HCT116 (cell line): ENCODE measurements at regions not wholly inside any gene's neighbourhood (a gene's known extent, or its start where the extent isn't known, plus 50 kb on each side); places are given as distances from the start of the nearest gene placed in this dataset.

Source experiments
- ATAC-seq: fragments of 200-7000 bp; cut with Tn5 transposase; 2 replicates; pipeline ENCODE4 v1.9.1; 2020; ENCODE audit warnings: mild to moderate bottlenecking, moderate library complexity
- BruUV-seq: library from RNA; stranded (reverse); fragments of 400-500 nt; replicated peaks from 2 replicates; lab custom pipeline; 2021; lab: Mats Ljungman, UMichigan
- CTCF ChIA-PET: fragments of 300-600 bp; sonication (Branson Sonifier 250); formaldehyde crosslinking; loops from one replicate; lab custom pipeline; 2021; ENCODE audit warnings: antibody characterized with exemption; lab: Charles Lee
- POLR2A ChIA-PET: fragments of 300-600, 350-600 bp; sonication (Branson Sonifier 250); formaldehyde crosslinking; loops from one replicate; lab custom pipeline; 2021; ENCODE audit warnings: antibody characterized with exemption; lab: Charles Lee
- RAD21 ChIA-PET, 2 experiments: fragments of 300-600 bp; sonication (Branson Sonifier 250); formaldehyde crosslinking; loops; one replicate each; lab custom pipeline; 2023; ENCODE audit warnings: low total read pairs in 2 of 2; ENCODE audit not compliant: uncharacterized antibody in 2 of 2, unreplicated experiment in 2 of 2, low non-redundant PET in 1 of 2; lab: Charles Lee
- DNase-seq: peaks from one replicate; pipeline ENCODE4 v3.0.0-alpha.2; 2010; ENCODE audit warnings: low read depth, low spot score
- H2AFZ ChIP-seq: fragments of 200-600 bp; shearing (Covaris generic), sonication (generic); 2 replicates; pipeline ENCODE4 v1.6.1; 2017; ENCODE audit warnings: low read depth, mixed run types, mixed read lengths, antibody characterized with exemption, low read length; ENCODE audit not compliant: poor library complexity, severe bottlenecking
- H3K27ac ChIP-seq: 2 replicates; pipeline ENCODE4 v1.5.1; 2012; ENCODE audit warnings: low read depth, low read length
- H3K27me3 ChIP-seq: fragments of 200-600 bp; sonication (generic); 2 replicates; pipeline ENCODE4 v1.6.1; 2016; ENCODE audit warnings: mixed run types, low read length, mixed read lengths; ENCODE audit not compliant: insufficient read depth
- H3K36me3 ChIP-seq, 2 experiments: fragments of 200-500 bp in 1 of 2; fragments of 200-600 bp in 1 of 2; sonication (Bioruptor generic) in 1 of 2; sonication (generic) in 1 of 2; 2 replicates each; pipeline versions ENCODE4 v1.5.1 to v1.6.1; 2014 to 2016; ENCODE audit warnings: low read length in 2 of 2, inconsistent platforms in 1 of 2, mixed read lengths in 1 of 2, mixed run types in 1 of 2; ENCODE audit not compliant: insufficient read depth in 2 of 2, control insufficient read depth in 1 of 2
- H3K4me1 ChIP-seq, 2 experiments: fragments of 200-600 bp in 1 of 2; sonication (generic) in 1 of 2; 2 replicates each; pipeline versions ENCODE4 v1.5.1 to v1.6.1; 2012 to 2017; ENCODE audit warnings: low read length in 2 of 2, inconsistent platforms in 1 of 2, mild to moderate bottlenecking in 1 of 2, mixed read lengths in 1 of 2, mixed run types in 1 of 2, moderate library complexity in 1 of 2; ENCODE audit not compliant: insufficient read depth in 2 of 2, control insufficient read depth in 1 of 2
- H3K4me2 ChIP-seq: fragments of 200-600 bp; sonication (generic); 2 replicates; pipeline ENCODE4 v1.6.1; 2017; ENCODE audit warnings: mixed run types, low read length, mixed read lengths
- H3K4me3 ChIP-seq, 2 experiments: fragments of 200-600 bp in 1 of 2; sonication (generic) in 1 of 2; replicated peaks in 1 of 2; 2 replicates each; pipeline ENCODE4 v1.5.1; 2011 to 2016; ENCODE audit warnings: low read length in 2 of 2, control low read depth in 1 of 2, low read depth in 1 of 2, mild to moderate bottlenecking in 1 of 2, mixed read lengths in 1 of 2, mixed run types in 1 of 2
- H3K79me2 ChIP-seq: fragments of 200-600 bp; sonication (generic); 2 replicates; pipeline ENCODE4 v1.6.1; 2017; ENCODE audit warnings: mild to moderate bottlenecking, mixed run types, low read length, moderate library complexity, mixed read lengths; ENCODE audit not compliant: insufficient read depth
- H3K9ac ChIP-seq: fragments of 200-600 bp; sonication (generic); 2 replicates; pipeline ENCODE4 v1.6.1; 2016; ENCODE audit warnings: low read length, mixed read lengths
- H3K9me2 ChIP-seq: fragments of 200-600 bp; sonication (generic), shearing (Covaris generic); 2 replicates; pipeline ENCODE4 v1.6.1; 2017; ENCODE audit warnings: mixed run types, mild to moderate bottlenecking, moderate library complexity; ENCODE audit not compliant: insufficient read depth
- H3K9me3 ChIP-seq, 2 experiments: fragments of 200-500 bp in 1 of 2; fragments of 200-600 bp in 1 of 2; sonication (Bioruptor generic) in 1 of 2; sonication (generic) in 1 of 2; 2 replicates each; pipeline ENCODE4 v1.6.1; 2014 to 2017; ENCODE audit warnings: low read length in 2 of 2, mixed read lengths in 2 of 2, inconsistent platforms in 1 of 2, low read depth in 1 of 2, mild to moderate bottlenecking in 1 of 2, mixed run types in 1 of 2, moderate library complexity in 1 of 2; ENCODE audit not compliant: control insufficient read depth in 1 of 2, insufficient read depth in 1 of 2
- H4K20me1 ChIP-seq: fragments of 200-600 bp; sonication (generic), shearing (Covaris generic); 2 replicates; pipeline ENCODE4 v1.6.1; 2017; ENCODE audit warnings: mixed run types, mild to moderate bottlenecking, moderate library complexity; ENCODE audit not compliant: insufficient read depth
- CBX3 ChIP-seq: IDR thresholded peaks from 2 replicates; pipeline ENCODE4 v1.6.1; 2012; ENCODE audit warnings: low read depth
- RAD21 ChIP-seq: IDR thresholded peaks from 2 replicates; pipeline ENCODE4 v1.6.1; 2012; ENCODE audit warnings: low read depth, mild to moderate bottlenecking
- REST ChIP-seq: IDR thresholded peaks from 2 replicates; pipeline ENCODE4 v1.6.1; 2012; ENCODE audit warnings: low read depth
- TCF7L2 ChIP-seq: IDR thresholded peaks from 2 replicates; pipeline ENCODE4 v1.7.0; 2011; ENCODE audit warnings: borderline replicate concordance, inconsistent platforms; ENCODE audit not compliant: insufficient read depth, insufficient read length; ENCODE audit errors: extremely low read depth
- intact Hi-C: fragments of 100-400 bp; cut with micrococcal nuclease; formaldehyde crosslinking; loops from 2 replicates; pipeline ENCODE4 v1.10.0; 2022

GRCh38 chr2:198316852-198317396, 512.5 kb downstream of the PLCL1 start:
- intact Hi-C loops: loop anchor here (10.0 kb wide), 2 partner anchors 1548 to 1628 kb away; no protein-coding TSS in a partner anchor
- H4K20me1 ChIP-seq: no peaks in the 10 kb centered on the region
- no TSS peak for BruUV-seq
- DNase-seq: no peak
- H3K79me2 ChIP-seq: no peaks in the 10 kb centered on the region
- no peak overlapping the region for H3K4me2 ChIP-seq
- H3K9me3 ChIP-seq: no peaks in the 10 kb centered on the region
- RAD21 ChIA-PET: no interaction called here
- no peaks in the 10 kb centered on the region for H3K4me1 ChIP-seq
- no peak overlapping the region for H2AFZ ChIP-seq
- no peak for TF ChIP-seq TCF7L2
- no peak for TF ChIP-seq RAD21
- TF ChIP-seq REST: no peak
- no peak for TF ChIP-seq CBX3
- TF ChIP-seq, all 23 proteins: peak for 0
- Histone ChIP-seq H3K9me2 (no peaks in the 10 kb centered on the region), H3K4me3 (no peak overlapping the region), H3K9ac (no peak overlapping the region), H3K36me3 (no peaks in the 10 kb centered on the region), H3K27me3 (peaks cover 36% of the 10 kb centered on the region), H3K27ac (no peak overlapping the region)
- ChIA-PET POLR2A (no interaction called here), CTCF (interaction anchor here (1.4 to 1.5 kb wide), 2 partner anchors 7 to 1172 kb away, joined by 4 to 5 read pairs; no protein-coding TSS in a partner anchor)
- no peak for ATAC-seq
